ENCODE measurements at regions not wholly inside any gene's neighbourhood (a gene's known extent, or its start where the extent isn't known, plus 50 kb on each side); places are given as distances from the start of the nearest gene placed in this dataset.

DNA sequence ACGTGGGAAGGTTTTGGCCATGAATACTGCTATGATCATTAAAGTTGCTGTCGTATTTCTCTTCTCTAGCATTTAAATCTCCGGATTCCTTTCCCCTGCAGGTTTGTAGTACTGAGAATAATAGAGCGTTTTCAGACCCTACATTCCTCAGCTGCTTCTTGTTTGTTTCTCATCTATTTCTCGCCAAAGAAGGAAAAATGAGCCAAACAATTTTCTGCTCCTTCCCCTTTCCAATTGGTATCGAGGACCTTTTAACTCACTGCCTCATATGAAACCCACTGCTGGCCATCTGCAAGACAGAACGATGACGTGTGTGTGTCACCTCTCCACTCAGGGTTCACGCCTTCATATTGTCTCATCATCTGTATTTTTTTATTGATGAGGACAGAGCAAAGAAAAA is 689.4 kb upstream of the WWC1 start:
- Histone ChIP-seq H3K27me3 (peaks cover 0 to 5% of the 10 kb centered on the region in 2 donors), H3K27ac (no peak overlapping the region), H3K4me1 (no peaks in the 10 kb centered on the region), H3K9me3 (no peaks in the 10 kb centered on the region), H3K4me3 (no peak overlapping the region), H3K36me3 (no peaks in the 10 kb centered on the region)
- intact Hi-C loops (cut with DNase I; ENCODE audit: low total_unique reads): no loop called here
- no peak for DNase-seq
- TF ChIP-seq, protein P1, sequence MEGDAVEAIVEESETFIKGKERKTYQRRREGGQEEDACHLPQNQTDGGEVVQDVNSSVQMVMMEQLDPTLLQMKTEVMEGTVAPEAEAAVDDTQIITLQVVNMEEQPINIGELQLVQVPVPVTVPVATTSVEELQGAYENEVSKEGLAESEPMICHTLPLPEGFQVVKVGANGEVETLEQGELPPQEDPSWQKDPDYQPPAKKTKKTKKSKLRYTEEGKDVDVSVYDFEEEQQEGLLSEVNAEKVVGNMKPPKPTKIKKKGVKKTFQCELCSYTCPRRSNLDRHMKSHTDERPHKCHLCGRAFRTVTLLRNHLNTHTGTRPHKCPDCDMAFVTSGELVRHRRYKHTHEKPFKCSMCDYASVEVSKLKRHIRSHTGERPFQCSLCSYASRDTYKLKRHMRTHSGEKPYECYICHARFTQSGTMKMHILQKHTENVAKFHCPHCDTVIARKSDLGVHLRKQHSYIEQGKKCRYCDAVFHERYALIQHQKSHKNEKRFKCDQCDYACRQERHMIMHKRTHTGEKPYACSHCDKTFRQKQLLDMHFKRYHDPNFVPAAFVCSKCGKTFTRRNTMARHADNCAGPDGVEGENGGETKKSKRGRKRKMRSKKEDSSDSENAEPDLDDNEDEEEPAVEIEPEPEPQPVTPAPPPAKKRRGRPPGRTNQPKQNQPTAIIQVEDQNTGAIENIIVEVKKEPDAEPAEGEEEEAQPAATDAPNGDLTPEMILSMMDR (IDR thresholded peaks at IDR 0.05): no peak

DNA sequence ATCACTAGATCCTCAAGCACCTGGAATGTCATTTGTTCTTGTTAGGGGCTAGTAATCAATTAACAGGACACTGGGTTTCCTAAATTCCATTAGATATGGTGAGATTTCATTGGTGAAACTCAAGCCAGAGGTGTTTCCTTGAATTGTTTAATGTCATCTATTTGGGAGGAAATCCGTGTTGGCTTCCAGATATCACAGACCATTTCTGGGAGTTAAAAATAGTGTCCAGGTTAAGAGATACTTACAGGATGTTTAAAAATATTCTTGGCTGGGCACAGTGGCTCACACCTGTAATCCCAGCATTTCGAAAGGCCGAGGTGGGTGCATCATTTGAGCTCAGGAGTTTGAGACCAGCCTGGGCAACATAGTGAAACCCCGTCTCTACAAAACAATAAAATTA is 688.3 kb upstream of the WWC1 start:
- H3K9me3 ChIP-seq: no peaks in the 10 kb centered on the region
- peaks cover 0 to 5% of the 10 kb centered on the region in 2 donors for H3K27me3 ChIP-seq
- no peaks in the 10 kb centered on the region for H3K4me1 ChIP-seq
- intact Hi-C loops (cut with DNase I; ENCODE audit: low total_unique reads): no loop called here
- DNase-seq: no peak
- no peaks in the 10 kb centered on the region for H3K36me3 ChIP-seq
- H3K4me3 ChIP-seq: no peak overlapping the region
- no peak overlapping the region for H3K27ac ChIP-seq
- TF ChIP-seq, protein P1 (IDR thresholded peaks at IDR 0.05): no peak

DNA sequence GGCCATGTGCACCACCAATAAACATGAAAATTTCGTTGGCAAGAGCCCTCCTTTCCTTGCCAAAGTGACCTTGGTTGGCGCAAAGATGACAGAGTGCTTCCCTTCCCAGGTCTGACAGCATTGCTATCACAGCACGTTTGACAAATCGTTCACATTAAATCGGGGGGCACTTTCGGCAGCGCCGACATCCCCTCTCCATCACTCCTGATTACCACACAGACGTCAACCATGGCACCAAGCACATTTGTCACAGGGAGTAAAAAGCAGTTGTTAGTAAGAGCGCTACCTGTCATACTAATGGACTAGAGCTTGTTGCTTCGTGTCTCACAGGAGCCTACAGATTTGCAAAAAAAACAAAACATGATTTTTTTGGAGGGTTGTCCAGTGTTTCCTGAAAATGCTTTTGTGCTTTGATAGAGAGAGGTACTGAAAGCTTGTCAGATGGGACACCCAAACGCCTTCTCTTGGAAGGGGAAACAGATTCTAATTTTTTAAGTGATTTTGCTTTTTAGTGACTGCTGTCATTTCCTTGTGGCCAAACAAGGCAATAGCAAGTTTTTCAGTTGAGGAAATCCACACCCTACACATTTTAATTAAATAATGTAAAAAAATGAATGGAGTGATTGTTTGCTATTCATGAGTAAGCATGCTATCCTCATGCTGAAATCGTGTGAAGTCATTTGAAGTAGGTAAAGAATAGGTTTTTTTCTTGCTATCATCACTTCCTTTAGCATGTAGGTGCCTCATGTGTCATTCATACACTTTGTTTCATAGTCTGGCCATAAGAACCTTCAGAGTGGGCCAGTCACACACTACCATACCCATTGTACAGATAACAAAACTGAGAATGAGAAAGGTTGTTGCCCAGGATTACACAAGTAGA is 682.8 kb upstream of the WWC1 start:
- H3K36me3 ChIP-seq: no peaks in the 10 kb centered on the region
- peaks cover 0 to 7% (median 2%) of the 10 kb centered on the region in 4 donors for H3K4me1 ChIP-seq
- H3K27me3 ChIP-seq: no peaks in the 10 kb centered on the region
- TF ChIP-seq, protein P1 (IDR thresholded peaks at IDR 0.05): no peak
- no peak for DNase-seq
- H3K27ac ChIP-seq: no peak overlapping the region
- intact Hi-C loops (cut with DNase I; ENCODE audit: low total_unique reads): no loop called here
- no peak overlapping the region for H3K4me3 ChIP-seq
- no peaks in the 10 kb centered on the region for H3K9me3 ChIP-seq

DNA sequence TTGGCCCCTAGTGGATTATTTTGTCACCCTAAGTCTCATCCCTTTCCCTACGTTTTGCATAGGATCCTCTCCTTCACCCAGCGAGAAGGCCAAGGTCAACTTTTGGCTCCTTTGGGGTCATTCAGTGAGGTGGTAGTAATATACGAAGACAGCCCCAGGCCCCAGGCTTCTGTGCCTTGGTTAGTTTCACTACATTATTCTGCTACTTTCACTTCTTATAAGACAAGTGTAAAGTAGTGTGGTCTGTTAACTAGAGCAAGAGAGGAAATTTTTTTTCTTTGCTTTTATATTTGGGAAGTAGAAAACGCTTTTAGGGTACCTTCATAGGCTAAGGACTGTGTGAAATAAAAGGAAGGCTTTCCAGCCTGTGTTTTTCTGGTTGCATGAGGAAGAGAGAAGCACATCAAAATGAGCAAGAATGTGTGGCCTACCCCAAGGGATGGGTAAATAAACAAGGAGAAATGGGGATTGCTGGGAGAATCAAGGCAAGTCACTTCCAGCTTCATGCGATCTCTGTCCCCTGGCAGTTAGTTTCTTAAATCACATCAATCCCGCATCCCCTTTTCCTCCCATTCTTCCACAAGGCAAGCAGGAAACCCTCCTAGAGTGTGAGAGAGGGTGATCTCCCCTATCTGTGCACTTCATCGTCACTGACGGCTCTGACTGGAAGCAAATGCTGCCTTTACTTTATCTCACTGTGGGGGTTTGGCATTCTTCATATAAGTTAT is 677.0 kb upstream of the WWC1 start:
- Histone ChIP-seq H3K27ac (no peak overlapping the region), H3K4me1 (peaks cover 0 to 7% (median 2%) of the 10 kb centered on the region in 4 donors), H3K4me3 (no peak overlapping the region), H3K27me3 (no peaks in the 10 kb centered on the region), H3K9me3 (no peaks in the 10 kb centered on the region), H3K36me3 (no peaks in the 10 kb centered on the region)
- DNase-seq: no peak
- intact Hi-C loops (cut with DNase I; ENCODE audit: low total_unique reads): no loop called here
- TF ChIP-seq, protein P1 (IDR thresholded peaks at IDR 0.05): no peak

DNA sequence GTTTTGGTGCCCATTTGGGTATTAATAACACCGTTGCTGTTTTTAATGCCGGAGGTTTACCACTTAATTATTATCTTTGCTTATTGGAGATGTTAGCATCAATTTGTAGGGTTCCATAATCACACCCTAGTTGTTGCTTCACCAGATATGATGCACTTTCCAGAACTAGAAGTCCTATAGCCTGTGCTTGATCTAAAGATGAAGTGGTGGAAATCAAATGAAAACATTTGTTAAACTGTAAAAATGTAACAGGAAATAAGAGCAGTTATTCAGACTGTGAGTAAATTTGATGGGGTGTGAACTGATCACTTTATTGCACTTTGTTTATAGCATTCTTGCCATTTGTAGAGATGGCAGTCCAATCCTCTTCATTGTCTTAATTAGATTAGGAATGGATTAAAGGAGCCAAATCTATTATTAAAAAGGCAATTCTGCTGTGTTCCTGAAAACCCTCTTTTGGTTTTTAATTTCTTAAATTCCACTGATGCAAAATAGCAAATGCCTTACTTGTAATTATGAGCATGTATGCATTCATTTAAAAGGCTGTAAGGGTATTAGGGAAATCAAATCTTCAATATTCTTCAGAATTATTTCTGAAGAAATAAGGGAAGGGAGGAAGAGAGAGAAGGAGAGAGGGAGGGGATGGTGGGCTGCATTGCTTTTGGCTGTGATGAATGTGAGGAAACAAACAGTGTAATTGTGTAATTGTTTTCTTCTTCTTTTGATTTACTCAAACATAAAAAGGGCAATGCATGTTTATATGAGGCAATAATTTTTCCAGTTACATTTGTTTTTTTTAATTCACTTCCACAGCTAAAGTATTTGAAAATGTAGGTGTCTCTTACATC is 675.2 kb upstream of the WWC1 start:
- Histone ChIP-seq H3K9me3 (no peaks in the 10 kb centered on the region), H3K36me3 (no peaks in the 10 kb centered on the region), H3K4me3 (no peak overlapping the region), H3K27me3 (no peaks in the 10 kb centered on the region), H3K4me1 (peaks cover 0 to 7% (median 2%) of the 10 kb centered on the region in 4 donors), H3K27ac (no peak overlapping the region)
- TF ChIP-seq, protein P1 (IDR thresholded peaks at IDR 0.05): no peak
- DNase-seq: no peak
- intact Hi-C loops (cut with DNase I; ENCODE audit: low total_unique reads): no loop called here

All from tibial artery (tissue), 4 donors.